ENCODE measurements at regions not wholly inside any gene's neighbourhood (a gene's known extent, or its start where the extent isn't known, plus 50 kb on each side); places are given as distances from the start of the nearest gene placed in this dataset.
A peak's percentile ranks its signal among the peaks of the same experiment; 100 is the strongest.

DNA sequence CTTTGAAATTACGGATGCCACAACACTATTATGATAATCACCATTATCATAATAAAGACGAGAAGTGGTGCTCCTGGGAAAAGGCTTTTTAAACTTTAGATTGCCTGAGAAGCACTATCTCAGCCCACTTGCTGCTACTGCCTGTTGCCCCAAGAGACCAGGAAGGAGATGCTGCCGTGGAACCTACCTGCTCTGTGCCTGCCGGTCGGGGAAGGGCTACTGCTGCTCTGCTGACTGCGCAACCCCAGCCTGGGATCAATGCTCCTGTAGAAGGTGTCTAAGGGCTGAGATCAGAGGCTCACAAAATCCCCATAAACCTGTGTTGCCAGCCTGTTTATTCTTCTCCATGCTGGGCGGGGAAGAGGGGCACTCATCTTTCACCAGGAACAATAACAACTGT lies 145.3 kb upstream of the VCX3B start:
- no peaks in the 10 kb centered on the region for H3K4me1 ChIP-seq (ENCODE audit: insufficient read depth, low read length, severe bottlenecking)
- H3K9me3 ChIP-seq (ENCODE audit: low read length), result no peaks in the 10 kb centered on the region
- H3K27me3 ChIP-seq (ENCODE audit: insufficient read depth, low read length), result no peaks in the 10 kb centered on the region
- no peak overlapping the region for H3K4me2 ChIP-seq (ENCODE audit: low read length)
- H2AFZ ChIP-seq (ENCODE audit: low read length), result no peak overlapping the region
- H3K9ac ChIP-seq (ENCODE audit: low read length), result no peak overlapping the region
- H4K20me1 ChIP-seq (ENCODE audit: insufficient read depth, low read length), result no peaks in the 10 kb centered on the region
- H3K36me3 ChIP-seq (ENCODE audit: insufficient read depth, low read length), result no peaks in the 10 kb centered on the region
- H3K27ac ChIP-seq (ENCODE audit: low read depth, low read length, poor library complexity, severe bottlenecking), result no peak overlapping the region
- TF ChIP-seq, protein P1, sequence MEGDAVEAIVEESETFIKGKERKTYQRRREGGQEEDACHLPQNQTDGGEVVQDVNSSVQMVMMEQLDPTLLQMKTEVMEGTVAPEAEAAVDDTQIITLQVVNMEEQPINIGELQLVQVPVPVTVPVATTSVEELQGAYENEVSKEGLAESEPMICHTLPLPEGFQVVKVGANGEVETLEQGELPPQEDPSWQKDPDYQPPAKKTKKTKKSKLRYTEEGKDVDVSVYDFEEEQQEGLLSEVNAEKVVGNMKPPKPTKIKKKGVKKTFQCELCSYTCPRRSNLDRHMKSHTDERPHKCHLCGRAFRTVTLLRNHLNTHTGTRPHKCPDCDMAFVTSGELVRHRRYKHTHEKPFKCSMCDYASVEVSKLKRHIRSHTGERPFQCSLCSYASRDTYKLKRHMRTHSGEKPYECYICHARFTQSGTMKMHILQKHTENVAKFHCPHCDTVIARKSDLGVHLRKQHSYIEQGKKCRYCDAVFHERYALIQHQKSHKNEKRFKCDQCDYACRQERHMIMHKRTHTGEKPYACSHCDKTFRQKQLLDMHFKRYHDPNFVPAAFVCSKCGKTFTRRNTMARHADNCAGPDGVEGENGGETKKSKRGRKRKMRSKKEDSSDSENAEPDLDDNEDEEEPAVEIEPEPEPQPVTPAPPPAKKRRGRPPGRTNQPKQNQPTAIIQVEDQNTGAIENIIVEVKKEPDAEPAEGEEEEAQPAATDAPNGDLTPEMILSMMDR (IDR thresholded peaks at IDR 0.05; ENCODE audit: low read length), result no peak
- no peak for TF ChIP-seq EZH2 (IDR thresholded peaks at IDR 0.05; ENCODE audit: borderline replicate concordance, low read length)
- no peaks in the 10 kb centered on the region for H3F3A ChIP-seq (ENCODE audit: insufficient read depth, low read length)
- no peak overlapping the region for H3K4me3 ChIP-seq (ENCODE audit: low read depth, low read length, poor library complexity, severe bottlenecking)
- H3K79me2 ChIP-seq (ENCODE audit: insufficient read depth, low read length), result no peaks in the 10 kb centered on the region
- no peaks in the 10 kb centered on the region for H3K9me2 ChIP-seq (ENCODE audit: low read depth, low read length)

DNA sequence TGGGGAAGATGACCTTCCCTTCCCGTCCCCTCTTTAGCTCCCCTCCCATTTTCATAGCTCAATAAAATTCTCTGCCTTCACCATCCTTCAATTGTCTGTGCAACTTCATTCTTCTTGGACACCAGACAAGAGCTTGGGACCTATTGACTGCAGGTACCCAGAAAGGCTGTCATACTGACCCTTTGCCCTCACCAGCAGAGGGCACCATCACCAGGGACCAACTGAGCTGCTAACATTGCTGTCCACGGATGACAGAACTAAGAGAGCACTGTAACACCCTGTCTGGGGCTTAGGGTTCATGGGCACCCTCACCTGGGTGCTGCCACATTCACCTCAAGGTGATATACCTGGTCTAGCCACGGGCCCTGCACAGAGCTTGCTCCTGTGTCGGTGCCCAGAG lies 141.3 kb upstream of the VCX3B start:
- TF ChIP-seq EZH2 (IDR thresholded peaks at IDR 0.05; ENCODE audit: borderline replicate concordance, low read length), result no peak
- TF ChIP-seq, protein P1 (IDR thresholded peaks at IDR 0.05; ENCODE audit: low read length), result peak; percentile 46; the same call in 1 of the 2 replicates
- Histone ChIP-seq H3K9me3 (ENCODE audit: low read length) (no peaks in the 10 kb centered on the region), H3K27me3 (ENCODE audit: insufficient read depth, low read length) (no peaks in the 10 kb centered on the region), H3F3A (ENCODE audit: insufficient read depth, low read length) (no peaks in the 10 kb centered on the region), H3K79me2 (ENCODE audit: insufficient read depth, low read length) (no peaks in the 10 kb centered on the region), H2AFZ (ENCODE audit: low read length) (no peak overlapping the region), H3K4me1 (ENCODE audit: insufficient read depth, low read length, severe bottlenecking) (no peaks in the 10 kb centered on the region), H3K9me2 (ENCODE audit: low read depth, low read length) (no peaks in the 10 kb centered on the region), H3K9ac (ENCODE audit: low read length) (no peak overlapping the region), H3K27ac (ENCODE audit: low read depth, low read length, poor library complexity, severe bottlenecking) (no peak overlapping the region), H3K4me2 (ENCODE audit: low read length) (no peak overlapping the region), H3K36me3 (ENCODE audit: insufficient read depth, low read length) (no peaks in the 10 kb centered on the region), H3K4me3 (ENCODE audit: low read depth, low read length, poor library complexity, severe bottlenecking) (no peak overlapping the region), H4K20me1 (ENCODE audit: insufficient read depth, low read length) (no peaks in the 10 kb centered on the region)

DNA sequence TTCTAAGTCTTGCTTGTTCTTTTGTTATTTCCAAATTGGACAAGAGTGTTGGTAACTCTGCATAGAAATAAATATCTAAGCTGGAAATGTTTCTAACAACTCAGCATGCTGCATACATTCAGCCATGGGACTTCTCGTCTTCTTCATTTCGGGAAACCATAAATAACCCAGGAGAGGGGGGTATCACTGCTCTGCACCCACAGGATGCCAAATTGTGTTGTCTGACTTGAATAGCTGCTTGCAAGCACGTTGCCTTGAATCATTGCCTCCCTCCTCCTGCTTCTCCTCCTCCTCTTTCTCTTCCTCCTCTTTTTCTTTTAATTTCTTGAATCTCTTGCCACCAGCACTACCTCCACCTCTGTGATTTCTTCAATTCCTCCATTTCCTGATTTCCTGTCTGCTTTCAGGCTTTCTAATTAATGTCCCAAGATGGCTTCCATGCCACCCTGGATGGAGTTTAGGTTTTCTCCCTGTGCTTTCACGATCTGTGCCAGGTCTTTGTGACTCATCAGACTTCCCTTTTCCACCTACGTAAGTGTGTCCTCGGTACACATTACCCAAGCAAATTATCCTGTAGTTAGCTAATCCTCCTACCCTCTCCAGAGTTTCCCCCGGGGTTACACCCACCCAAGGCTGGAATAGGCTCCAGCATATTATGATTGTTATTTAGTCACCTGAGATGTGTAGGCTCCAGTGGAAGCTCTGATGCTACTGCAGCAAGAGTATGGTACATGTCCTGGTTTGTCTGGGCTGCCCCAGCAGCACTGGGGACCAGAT lies 122.6 kb upstream of the VCX3B start:
- H4K20me1 ChIP-seq (ENCODE audit: insufficient read depth, low read length), result no peaks in the 10 kb centered on the region
- H3K79me2 ChIP-seq (ENCODE audit: insufficient read depth, low read length), result no peaks in the 10 kb centered on the region
- H3K9ac ChIP-seq (ENCODE audit: low read length), result no peak overlapping the region
- H3K27me3 ChIP-seq (ENCODE audit: insufficient read depth, low read length), result no peaks in the 10 kb centered on the region
- no peaks in the 10 kb centered on the region for H3K9me3 ChIP-seq (ENCODE audit: low read length)
- H3K9me2 ChIP-seq (ENCODE audit: low read depth, low read length), result no peaks in the 10 kb centered on the region
- no peak for TF ChIP-seq EZH2 (IDR thresholded peaks at IDR 0.05; ENCODE audit: borderline replicate concordance, low read length)
- TF ChIP-seq, protein P1 (IDR thresholded peaks at IDR 0.05; ENCODE audit: low read length), result no peak
- H2AFZ ChIP-seq (ENCODE audit: low read length), result no peak overlapping the region
- H3K36me3 ChIP-seq (ENCODE audit: insufficient read depth, low read length), result no peaks in the 10 kb centered on the region
- no peak overlapping the region for H3K4me2 ChIP-seq (ENCODE audit: low read length)
- no peak overlapping the region for H3K27ac ChIP-seq (ENCODE audit: low read depth, low read length, poor library complexity, severe bottlenecking)
- H3K4me3 ChIP-seq (ENCODE audit: low read depth, low read length, poor library complexity, severe bottlenecking), result no peak overlapping the region
- H3F3A ChIP-seq (ENCODE audit: insufficient read depth, low read length), result no peaks in the 10 kb centered on the region
- H3K4me1 ChIP-seq (ENCODE audit: insufficient read depth, low read length, severe bottlenecking), result no peaks in the 10 kb centered on the region
